ENCODE measurements at regions not wholly inside any gene's neighbourhood (a gene's known extent, or its start where the extent isn't known, plus 50 kb on each side); places are given as distances from the start of the nearest gene placed in this dataset.

DNA sequence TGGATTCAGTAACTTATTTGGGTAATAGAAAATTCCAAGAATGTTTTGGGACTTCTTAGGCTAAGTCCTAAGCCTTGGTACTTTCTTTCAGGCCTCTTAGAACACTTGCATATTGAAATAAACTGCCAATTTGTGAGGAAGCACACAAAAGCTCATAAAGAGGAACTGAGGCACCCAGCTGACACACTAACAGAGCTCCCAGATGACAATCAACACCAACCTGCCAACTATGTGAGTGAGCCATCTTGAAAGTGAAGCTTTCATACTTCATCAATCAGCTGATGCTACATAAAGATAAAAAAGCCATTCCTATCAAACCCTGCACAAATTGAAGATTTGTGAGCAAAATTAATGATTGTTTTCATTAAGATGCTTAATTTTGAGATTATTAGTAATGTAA is 832.5 kb upstream of the EPHA7 start:
- TF ChIP-seq POLR2A (IDR thresholded peaks at IDR 0.05) = no peak
- TF ChIP-seq, protein P1, sequence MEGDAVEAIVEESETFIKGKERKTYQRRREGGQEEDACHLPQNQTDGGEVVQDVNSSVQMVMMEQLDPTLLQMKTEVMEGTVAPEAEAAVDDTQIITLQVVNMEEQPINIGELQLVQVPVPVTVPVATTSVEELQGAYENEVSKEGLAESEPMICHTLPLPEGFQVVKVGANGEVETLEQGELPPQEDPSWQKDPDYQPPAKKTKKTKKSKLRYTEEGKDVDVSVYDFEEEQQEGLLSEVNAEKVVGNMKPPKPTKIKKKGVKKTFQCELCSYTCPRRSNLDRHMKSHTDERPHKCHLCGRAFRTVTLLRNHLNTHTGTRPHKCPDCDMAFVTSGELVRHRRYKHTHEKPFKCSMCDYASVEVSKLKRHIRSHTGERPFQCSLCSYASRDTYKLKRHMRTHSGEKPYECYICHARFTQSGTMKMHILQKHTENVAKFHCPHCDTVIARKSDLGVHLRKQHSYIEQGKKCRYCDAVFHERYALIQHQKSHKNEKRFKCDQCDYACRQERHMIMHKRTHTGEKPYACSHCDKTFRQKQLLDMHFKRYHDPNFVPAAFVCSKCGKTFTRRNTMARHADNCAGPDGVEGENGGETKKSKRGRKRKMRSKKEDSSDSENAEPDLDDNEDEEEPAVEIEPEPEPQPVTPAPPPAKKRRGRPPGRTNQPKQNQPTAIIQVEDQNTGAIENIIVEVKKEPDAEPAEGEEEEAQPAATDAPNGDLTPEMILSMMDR (IDR thresholded peaks at IDR 0.05) = no peak
- intact Hi-C loops (cut with DNase I; ENCODE audit: low total_unique reads) = no loop called here
- Histone ChIP-seq H3K27me3 (no peaks in the 10 kb centered on the region), H3K4me3 (no peak overlapping the region), H3K9me3 (no peaks in the 10 kb centered on the region), H3K27ac (no peak overlapping the region), H3K4me1 (no peaks in the 10 kb centered on the region), H3K36me3 (no peaks in the 10 kb centered on the region)
- no peak for DNase-seq

DNA sequence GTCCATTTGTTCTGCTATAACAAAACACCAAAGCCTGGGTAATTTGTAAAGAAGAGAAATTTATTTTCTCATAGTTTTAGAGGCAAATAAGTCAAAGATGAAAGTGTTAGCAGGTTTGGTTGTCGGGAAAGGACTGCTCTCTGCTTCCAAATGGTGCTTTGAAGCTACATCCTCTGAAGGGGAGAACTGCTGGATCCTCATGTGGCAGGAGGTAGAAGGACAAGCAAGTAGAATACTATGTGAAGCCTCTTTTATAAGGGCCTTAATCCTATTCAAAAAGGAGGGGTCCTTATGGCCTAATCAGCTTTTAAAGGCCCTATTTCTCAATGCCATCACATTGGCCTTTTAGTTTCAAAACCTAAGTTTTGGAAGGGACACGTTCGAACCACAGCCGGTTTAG is 826.0 kb upstream of the EPHA7 start:
- Histone ChIP-seq H3K9me3 (no peaks in the 10 kb centered on the region), H3K36me3 (no peaks in the 10 kb centered on the region)

DNA sequence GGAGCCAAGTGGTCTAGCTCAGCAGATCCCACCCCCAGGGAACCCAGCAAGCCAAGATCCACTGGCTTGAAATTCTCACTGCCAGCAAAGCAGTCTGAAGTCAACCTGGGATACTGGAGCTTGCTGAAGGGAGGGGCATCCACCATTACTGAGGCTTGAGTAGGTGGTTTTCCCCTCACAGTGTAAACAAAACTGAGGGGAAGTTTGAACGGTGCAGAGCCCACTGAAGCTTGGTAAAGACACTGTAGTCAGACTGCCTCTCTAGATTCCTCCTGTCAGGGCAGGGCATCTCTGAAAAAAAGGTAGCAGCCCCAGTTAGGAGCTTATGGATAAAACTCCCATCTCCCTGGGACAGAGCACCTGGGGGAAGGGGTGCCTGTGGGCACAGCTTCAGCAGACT is 819.5 kb upstream of the EPHA7 start:
- Histone ChIP-seq H3K27ac (no peak overlapping the region), H3K9me3 (no peaks in the 10 kb centered on the region), H3K27me3 (no peaks in the 10 kb centered on the region), H3K36me3 (no peaks in the 10 kb centered on the region), H3K4me3 (no peak overlapping the region), H3K4me1 (no peaks in the 10 kb centered on the region)
- TF ChIP-seq, protein P1 (IDR thresholded peaks at IDR 0.05) = no peak
- no peak for TF ChIP-seq POLR2A (IDR thresholded peaks at IDR 0.05)
- intact Hi-C loops (cut with DNase I; ENCODE audit: low total_unique reads) = no loop called here
- no peak for DNase-seq

More for the DNA sequence above, 826.0 kb upstream of the EPHA7 start:
- no peaks in the 10 kb centered on the region for H3K27me3 ChIP-seq
- TF ChIP-seq, protein P1 (IDR thresholded peaks at IDR 0.05) = no peak
- TF ChIP-seq POLR2A (IDR thresholded peaks at IDR 0.05) = no peak
- DNase-seq = no peak
- H3K27ac ChIP-seq = no peak overlapping the region
- no peak overlapping the region for H3K4me3 ChIP-seq
- H3K4me1 ChIP-seq = no peaks in the 10 kb centered on the region
- intact Hi-C loops (cut with DNase I; ENCODE audit: low total_unique reads) = no loop called here

DNA sequence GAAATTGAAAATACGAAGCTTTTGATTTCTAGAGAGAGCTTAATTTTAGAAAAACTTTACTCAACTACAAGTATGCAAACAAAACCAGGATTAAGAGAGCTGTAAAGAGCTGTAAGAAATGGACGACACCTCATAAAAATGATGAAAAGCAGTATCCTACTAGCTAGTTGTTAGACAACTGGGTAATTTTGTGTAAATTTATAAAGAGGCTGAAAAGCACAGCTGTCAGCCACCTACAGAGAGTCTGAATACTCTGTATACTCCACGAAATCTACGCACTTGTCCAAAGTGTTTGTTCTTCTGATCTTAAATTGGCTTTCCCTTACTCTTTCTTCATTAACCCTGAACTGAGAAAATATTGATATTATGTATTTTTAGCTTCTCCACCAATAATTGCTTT is 808.4 kb upstream of the EPHA7 start:
- Histone ChIP-seq H3K4me1 (no peaks in the 10 kb centered on the region), H3K9me3 (no peaks in the 10 kb centered on the region), H3K4me3 (no peak overlapping the region), H3K27me3 (no peaks in the 10 kb centered on the region), H3K27ac (no peak overlapping the region), H3K36me3 (no peaks in the 10 kb centered on the region)
- TF ChIP-seq POLR2A (IDR thresholded peaks at IDR 0.05) = no peak
- TF ChIP-seq, protein P1 (IDR thresholded peaks at IDR 0.05) = no peak
- intact Hi-C loops (cut with DNase I; ENCODE audit: low total_unique reads) = no loop called here
- no peak for DNase-seq

DNA sequence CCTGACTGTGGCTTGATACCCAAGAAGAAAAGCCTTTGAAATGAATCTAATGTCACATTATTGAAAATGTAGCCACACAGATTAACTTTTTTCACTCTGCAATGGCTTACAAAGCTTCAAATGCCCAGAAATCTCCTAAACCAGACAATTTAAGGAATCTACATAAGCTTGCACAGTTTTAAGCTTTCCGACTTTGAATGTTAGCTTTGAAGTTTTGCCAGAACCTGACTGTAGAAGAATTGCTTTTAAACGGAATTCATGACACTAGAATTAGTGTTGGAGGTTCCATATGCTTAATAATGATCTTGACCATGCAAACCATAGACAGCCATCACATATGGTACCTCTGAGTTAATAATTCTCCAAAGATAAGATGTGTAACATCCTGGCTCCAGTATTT is 798.5 kb upstream of the EPHA7 start:
- Histone ChIP-seq H3K4me1 (no peaks in the 10 kb centered on the region), H3K9me3 (no peaks in the 10 kb centered on the region), H3K27me3 (no peaks in the 10 kb centered on the region), H3K27ac (no peak overlapping the region), H3K4me3 (no peak overlapping the region), H3K36me3 (no peaks in the 10 kb centered on the region)
- intact Hi-C loops (cut with DNase I; ENCODE audit: low total_unique reads) = no loop called here
- no peak for DNase-seq
- TF ChIP-seq, protein P1 (IDR thresholded peaks at IDR 0.05) = no peak
- no peak for TF ChIP-seq POLR2A (IDR thresholded peaks at IDR 0.05)
